Left colon (tissue), 2 donors: ENCODE measurements at regions not wholly inside any gene's neighbourhood (a gene's known extent, or its start where the extent isn't known, plus 50 kb on each side); places are given as distances from the start of the nearest gene placed in this dataset.

Experiments used
- ATAC-seq: fragments of 200-7000 bp; cut with Tn5 transposase; one replicate; pipeline ENCODE4 v1.9.1; 2020; ENCODE audit warnings: mild to moderate bottlenecking, moderate library complexity
- DNase-seq, 2 donors: peaks; one replicate each; pipeline ENCODE4 v3.0.0-alpha.2; 2020
- intact Hi-C, 2 donors: fragments of 100-400 bp; cut with DNase I in 1 of 2; cut with micrococcal nuclease in 1 of 2; formaldehyde crosslinking; loops; one replicate each; pipeline versions ENCODE4 v1.11.2 to v1.14.0; 2022; cut with DNase I, micrococcal nuclease
- donor health status: DM: no; HTN: no; CAD: no.
- donor health status: DM: yes; HTN: yes; CAD: no.

DNA sequence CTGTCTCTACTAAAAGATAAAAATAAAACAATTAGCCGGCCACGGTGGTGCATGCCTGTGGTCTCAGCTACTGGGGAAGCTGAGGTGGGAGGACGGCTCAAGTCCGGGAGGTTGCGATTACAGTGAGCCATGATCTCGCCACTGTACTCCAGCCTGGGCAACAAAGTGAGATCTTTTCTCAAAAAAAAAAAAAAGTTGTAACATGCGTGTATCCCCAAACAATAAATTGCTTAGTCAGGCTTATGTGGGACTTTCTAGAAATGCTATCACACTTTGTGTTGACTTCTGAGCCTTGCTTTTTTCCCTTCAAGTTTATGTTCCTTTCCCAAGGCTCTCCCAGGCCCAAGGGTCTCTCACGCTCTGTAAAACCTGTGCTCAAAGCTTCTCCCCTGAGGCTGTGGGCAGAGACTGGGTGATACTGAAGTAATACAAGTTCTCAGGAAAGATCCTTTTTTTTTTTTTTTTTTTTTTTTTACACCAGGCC, 88.0 kb upstream of the TNS3 start:
- DNase-seq (no peak), ATAC-seq (no peak)
- intact Hi-C loops = no loop called here

DNA sequence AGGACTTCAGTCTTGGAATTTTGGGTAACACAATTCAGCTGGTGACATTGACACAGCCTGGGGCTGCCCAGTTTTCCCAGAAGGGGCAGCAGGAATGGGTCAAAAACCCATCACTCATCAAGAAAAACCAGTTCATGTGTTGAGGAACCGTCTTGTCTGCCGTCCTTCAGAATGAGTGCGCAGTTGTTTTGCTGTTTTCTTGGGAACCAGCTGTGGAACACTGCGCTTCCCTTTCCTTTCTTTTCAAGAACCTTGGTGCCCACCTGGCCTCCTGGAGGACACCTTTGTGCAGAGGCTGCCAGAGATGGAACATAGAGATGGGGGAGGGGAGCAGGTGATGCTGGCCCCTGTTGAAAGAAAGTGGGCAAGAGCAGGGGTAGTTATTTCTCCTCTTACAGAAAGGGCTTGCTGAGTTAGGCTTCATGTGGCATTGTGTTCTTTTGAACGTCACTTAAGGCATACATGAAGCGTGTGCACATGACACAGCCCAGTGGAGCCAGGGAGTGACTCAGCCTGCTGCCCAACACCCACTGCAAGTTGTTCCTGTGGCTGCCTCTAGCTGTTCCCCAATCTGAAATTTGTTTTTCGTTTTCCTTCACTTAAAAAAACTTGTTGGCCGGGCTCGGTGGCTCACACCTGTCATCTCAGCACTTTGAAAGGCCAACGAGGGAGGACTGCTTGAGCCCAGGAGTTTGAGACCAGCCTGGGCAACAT, 87.4 kb upstream of the TNS3 start:
- DNase-seq = peak; percentile 63 to 84
- intact Hi-C loops = no loop called here

DNA sequence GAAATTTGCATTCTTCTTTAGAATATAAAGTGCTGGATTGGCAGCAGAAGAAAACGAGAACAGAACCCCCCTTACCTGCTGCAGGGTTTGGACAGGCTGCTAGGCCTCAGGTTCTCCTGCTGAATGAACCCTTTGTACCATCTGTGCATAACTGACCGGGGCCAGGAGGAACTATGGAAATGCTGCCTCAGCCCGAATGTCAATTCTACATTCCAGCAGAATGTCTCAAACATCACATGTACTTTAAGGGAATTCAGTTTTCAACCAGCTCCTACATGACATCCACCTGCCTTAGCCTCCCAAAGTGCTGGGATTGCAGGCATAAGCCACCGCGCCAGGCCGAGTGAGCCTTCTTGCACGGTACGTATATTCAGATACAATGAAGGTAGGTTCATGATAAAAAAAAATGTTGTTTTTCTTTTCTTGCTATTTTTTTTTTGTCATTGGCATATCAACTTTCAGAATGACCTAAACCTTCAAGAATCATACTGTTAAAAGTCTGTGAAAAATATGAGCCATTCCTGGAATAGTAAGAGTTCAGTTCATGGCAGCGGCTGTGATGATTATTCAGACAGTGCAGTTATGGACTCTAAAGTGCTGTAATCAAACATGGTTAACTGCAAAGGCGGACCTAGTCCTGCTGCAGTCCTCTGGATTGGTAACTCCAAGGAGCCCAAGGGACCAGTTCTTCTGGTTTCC, 84.4 kb upstream of the TNS3 start:
- intact Hi-C loops = no loop called here
- DNase-seq (no peak), ATAC-seq (no peak)

More for the DNA sequence above, 87.4 kb upstream of the TNS3 start:
- peak; percentile 64 for ATAC-seq

DNA sequence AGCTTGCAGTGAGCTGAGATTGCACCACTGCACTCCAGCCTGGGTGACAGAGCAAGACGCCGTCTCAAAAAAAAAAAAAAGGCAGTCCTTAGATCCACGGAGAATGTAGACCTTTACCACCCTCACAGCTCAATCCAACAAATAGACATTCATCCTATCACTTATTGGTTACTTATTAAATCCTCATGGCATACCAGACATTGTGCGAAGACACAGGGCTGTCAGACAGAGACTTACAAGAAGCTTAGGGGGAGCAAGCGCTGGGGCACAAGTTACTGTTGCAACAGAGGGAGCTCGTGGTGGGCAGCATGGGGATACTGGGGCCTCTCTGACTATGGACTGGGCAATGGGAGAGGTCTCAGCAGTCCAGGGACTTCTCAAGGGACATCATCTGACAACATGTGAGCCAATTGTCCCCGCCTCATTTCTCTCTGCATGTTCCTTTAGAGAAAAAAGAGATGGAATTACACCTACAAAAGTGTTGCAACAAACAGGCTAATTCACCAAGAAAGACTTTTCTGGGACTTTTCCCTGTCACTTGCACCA, 82.8 kb upstream of the TNS3 start:
- ATAC-seq (no peak), DNase-seq (no peak)
- intact Hi-C loops = no loop called here

DNA sequence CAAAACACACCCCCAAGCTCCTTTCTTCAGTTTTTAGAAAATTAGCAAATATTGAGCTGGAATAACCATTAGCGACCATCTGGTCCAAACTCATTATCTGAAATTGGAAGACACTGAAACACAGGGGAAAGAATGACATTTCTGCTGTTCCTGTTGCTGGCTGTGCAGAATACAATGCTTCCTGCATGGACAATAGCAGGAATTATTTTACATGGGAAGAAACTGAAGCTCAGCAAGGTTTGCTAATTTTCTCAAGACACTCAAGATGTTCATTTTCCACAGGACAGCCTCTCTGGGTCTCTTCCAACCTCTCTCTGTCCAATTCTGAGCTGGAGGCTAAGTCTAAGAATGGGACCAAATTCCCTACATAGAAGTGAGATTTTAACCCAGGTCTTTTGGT, 81.9 kb upstream of the TNS3 start:
- ATAC-seq = no peak
- intact Hi-C loops = no loop called here

GRCh38 chr7:47663213-47663612, 81.3 kb upstream of the TNS3 start:
- DNase-seq = no peak
- ATAC-seq = no peak
- intact Hi-C loops = no loop called here

More for the DNA sequence above, 81.9 kb upstream of the TNS3 start:
- DNase-seq = no peak

DNA sequence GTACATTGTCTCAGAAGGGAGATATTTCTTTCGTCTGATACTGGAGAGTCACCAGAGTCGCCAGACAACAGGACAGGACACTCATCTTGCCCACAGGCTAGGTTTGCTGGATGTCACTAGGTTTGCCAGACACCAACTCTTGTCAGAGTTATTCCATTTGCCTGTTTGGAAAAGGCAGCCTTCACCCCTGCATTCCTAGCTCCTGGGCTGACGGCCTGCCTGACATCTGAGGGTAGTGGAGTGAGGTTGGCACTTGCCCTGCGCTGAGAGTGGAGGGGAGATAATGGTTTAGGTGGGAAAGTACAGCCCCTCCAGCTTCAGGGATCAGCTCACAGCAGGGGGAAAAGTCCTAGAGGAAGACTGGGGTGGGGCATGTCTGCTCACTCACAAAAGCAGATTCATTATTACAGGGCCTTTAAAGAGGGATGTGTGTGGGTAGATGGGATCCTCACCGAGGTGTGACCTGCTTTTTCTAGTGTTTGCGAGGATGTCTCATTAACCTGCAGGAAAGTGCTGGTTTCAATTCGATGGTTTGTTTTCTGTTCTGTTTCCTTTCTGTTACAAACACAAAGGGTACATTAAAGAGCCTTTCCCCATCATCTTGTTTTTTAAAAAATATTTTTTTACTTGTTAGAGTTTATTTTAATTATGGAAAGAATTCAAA, 79.3 kb upstream of the TNS3 start:
- intact Hi-C loops = no loop called here
- no peak for ATAC-seq
- DNase-seq = no peak

GRCh38 chr7:47659664-47660462, 78.0 kb upstream of the TNS3 start:
- DNase-seq (no peak), ATAC-seq (no peak)
- intact Hi-C loops = no loop called here

DNA sequence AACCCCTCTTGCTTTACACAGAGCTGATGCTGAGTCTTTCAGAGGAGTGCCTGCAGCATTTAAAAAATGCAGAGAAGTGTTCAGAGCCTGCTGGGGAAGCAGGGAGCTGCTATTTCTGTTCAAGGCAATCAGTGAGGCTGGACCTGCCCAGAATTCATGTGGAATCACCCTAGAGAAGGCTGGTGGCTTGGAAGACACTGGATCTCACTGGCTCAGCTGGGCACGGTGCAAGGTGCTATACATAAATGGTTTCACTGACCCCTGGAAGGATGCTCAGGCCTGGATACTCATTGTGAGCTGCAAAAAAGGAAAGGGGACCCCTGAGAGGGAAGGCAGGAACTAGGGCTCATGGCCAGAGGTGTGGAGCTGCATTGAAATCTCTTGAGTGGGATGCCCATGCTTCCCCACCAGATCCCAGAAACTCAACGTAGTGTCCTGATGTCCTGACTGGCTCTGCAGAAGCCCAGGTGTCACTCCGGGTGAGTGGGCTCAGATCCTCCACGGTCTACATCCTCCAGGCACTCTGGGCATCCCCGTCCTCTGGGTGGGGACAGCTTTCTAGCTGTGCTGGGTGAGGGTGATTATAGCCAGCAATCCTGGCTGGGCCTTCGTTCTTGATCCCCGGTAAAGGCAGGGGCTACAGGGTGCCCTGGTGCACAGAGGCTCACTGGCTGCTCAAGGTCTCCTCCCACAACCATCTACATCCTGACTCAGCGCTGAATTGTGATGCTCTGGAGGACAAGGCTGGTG, 77.2 kb upstream of the TNS3 start:
- intact Hi-C loops = no loop called here
- DNase-seq (no peak), ATAC-seq (no peak)

DNA sequence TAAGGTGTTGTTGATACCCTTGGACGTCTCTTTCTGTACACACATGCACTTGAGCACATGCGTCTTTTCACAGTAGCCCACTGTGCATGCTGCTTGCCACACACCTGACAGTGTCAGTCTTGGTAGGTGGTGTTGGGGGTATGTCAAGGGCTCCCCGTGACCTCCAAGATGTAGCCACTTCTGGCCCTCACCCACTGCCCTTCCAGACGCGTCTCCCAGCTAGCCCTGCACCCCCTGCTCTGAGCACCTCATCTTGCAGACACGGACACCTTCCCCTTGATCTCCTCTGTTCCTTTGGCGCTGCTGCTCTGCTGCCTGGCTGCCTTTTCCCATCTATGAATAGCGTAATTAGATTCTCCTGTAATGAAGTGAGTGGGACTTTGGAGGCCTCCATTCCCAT, 75.2 kb upstream of the TNS3 start:
- ATAC-seq (no peak), DNase-seq (no peak)
- intact Hi-C loops = no loop called here

DNA sequence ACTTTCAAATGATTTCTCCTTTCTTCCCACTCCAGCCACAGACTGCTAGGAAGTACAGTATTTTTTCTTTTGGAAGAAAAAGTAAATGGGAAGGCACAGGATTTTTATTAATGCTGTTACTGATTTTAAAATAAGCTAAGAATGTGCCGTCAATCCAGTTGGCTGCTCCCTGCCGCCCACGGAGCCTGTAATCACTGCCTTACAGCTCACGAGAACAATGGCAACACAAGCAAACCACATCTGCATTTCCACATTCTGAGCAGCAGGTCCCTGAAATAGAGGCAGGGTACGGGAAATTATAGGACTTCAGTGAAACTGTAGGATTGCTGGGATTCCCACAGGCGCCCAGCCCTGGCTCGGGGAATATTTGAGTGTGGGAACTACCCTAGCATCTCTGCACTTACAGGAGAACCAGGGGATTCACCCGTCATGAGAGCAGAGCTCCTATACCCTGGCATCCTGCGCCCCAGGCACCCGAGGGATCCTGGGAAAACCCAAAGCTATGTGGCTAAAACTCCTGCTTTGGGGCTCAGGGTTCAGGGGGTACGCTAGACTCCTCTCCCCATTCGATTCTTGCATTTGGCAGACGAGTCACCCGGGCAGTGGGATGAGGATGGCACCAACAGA, 72.9 kb upstream of the TNS3 start:
- no peak for DNase-seq
- no peak for ATAC-seq
- intact Hi-C loops = no loop called here

DNA sequence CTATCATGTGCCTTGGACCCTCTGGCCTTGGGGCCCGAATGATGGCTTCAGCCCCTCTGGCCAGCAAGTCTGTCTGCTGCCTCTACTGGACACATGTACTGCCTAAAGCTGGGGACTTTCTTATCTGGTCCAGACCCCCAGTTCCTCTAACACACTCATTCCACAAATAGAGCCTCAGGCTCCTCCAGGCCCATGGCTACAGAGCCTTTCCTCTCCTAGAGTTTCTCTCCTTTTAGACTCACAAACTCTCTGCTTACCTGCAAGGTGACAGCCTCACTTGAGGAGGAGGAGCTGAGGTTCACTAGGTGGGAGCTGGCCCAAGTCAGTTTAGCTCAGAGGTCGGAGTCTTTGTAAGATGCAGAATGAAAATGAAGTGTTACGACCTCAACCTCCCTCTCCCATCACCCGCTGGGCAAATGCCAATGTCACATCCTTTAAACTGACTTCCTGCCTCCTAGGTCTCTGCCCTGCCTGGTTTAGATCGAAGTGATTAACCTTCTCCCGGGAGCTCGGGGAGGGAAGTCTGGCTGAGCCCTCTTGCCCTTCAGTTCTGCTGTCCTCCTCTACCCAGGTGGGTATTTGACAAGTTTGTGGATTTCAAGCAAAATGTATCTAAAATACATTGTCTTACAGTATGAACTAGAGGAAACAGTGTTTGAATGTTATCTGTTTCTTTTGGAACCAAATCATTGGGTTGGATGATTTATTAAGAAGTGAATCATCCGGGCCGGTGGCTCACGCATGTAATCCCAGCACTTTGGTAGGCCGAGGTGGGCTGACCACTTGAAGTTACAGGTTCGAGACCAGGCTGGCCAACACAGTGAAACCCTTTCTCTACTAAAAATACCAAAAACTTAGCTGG, 71.9 kb upstream of the TNS3 start:
- ATAC-seq = no peak
- DNase-seq = no peak
- intact Hi-C loops = no loop called here

DNA sequence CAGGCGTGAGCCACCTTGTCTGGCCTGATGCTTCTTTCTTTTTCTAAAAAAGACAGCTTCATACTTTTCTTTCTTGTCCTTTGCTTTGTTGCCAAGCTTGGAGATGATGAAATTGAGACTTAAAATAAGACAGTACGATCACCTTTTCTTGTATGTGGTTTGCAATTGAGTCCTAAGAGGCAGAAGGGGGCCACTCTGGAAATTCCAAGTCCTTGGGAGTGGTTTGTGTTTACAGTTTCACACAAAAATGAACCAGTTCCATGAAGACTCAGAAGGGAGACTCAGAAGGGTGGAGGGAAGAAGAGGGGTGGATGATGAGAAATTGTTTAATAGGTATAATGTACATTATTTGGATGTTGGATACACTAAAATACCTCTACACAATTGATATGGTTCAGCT, 70.7 kb upstream of the TNS3 start:
- DNase-seq (no peak), ATAC-seq (no peak)
- intact Hi-C loops = no loop called here

- no peak for DNase-seq
- intact Hi-C loops = no loop called here
- ATAC-seq = no peak
Observed at GRCh38 chr7:47651355-47652317, 69.7 kb upstream of the TNS3 start.

DNA sequence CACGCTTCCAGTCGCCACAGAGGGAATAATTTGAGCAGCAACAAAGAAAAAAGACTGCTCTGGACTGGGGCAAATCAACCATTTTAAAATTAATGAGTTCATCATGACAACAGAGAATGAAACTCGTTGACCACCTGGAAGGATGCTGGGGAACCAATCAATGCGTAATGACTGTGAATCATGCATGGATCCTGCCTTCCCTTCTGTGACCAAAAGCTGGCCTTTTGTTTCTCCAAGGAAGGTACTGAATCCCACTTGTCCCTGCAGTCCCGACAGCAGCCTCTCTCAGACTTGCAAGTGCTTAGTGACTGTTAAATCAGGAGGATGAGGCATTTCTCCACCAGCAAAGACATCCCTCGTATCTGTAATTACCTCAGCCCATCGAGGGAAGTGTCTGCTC, 68.0 kb upstream of the TNS3 start:
- ATAC-seq (no peak), DNase-seq (no peak)
- intact Hi-C loops = no loop called here
